NCI-H69 (cell line): ENCODE measurements at regions not wholly inside any gene's neighbourhood (a gene's known extent, or its start where the extent isn't known, plus 50 kb on each side); places are given as distances from the start of the nearest gene placed in this dataset.
"Not testable (repeated sequence)": the region's sequence is repeated elsewhere in the genome, so short reads cannot be mapped to it uniquely, and the experiment has no call there.

Source experiments
- DNase-seq: peaks from one replicate; lab custom pipeline; 2025; lab: John Stamatoyannopoulos, UW

DNA sequence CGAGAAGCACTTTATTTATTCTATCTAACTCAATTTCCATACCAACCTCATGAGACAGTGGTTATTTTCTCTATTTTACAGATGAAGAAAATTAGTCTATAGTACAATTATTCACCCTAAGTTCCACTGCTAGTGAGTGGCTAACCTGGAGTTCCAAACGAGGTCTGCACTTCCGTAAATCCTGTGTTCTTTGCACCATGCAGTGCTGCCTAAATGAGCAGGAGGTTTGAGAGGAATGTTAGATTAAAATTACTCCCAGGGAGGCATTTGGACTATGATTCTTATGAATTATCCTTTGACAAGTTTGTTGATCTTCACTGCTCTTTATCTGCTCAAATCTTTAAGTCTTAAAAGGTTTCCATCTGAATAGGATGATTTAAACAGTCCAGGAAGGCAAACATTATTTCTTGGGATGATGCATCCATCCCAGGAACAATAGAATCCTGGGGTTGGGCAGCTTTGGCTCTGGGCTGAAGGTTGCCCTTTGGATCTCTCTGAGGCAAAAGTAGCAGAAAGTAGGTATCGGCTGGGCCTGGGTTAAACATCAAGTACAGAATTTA is 400.8 kb downstream of the REEP3 start:
- peak; percentile 19 for DNase-seq

DNA sequence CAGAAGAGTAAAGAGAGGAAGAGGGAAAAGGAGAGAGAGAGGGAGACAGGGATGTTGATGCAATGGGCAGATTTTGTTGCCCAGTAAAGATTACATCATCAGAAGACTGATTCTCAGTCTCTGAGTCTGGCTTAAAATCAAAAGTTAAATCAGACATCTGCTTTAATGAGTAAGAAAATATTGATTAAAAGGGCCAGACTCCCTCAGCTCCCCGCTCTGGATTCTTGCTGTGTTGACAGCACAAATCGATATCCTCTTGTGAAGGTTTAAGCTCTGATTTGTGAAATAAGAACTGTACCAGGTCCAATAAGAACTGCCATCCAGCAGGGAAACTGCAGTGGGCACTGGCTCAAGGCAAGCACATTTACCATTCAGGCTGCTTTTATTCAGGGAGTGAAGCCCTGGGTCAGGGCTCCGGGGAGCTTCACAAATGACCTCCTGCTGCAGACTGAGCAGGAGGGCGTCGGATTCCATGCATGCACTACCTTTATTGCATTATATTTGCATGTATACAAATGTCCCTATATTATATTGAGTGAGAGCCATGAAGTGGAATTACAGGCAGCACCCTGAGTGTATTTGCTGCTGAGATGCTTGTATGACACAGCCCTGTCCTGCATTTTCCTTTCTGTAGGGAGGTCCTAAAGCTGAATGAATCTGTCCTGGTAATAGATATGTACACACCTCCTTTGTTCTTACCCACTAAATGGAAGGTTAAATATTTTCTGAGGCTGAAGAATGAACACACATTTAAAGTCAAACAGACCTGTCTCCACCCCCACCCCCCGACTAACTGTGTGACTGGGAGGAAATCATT is 401.5 kb downstream of the REEP3 start:
- peak; percentile 74 for DNase-seq

DNA sequence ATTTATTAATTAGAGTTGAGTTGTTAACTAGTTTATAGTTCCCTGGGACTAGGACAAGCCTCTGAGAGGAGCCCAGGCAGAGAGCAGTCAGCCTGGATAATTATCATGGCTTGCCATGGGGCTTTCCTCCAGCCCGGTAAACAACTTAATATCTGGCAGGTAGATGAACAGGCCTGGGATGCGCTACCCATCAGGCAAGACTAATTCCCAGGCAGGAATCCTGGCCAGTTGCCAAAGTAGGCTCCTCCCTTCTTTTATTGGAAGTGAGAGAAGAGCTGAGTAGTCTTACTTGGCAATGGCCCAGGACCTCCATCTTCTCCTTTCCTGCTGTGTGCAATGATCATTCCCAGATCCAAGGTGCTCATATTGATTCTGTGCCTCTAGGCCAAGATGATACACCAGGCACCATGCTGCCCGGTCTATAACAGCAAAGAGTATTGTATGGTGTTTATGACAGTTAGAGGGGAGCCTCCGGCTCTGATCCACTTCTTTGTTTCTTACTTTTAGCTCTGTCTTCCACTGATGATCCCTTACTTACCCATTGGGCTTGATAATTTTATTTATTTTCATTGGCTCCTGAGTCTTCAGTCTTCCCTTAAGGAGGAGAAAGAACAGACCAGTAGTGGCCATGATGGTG is 408.7 kb downstream of the REEP3 start:
- DNase-seq = peak; percentile 88

DNA sequence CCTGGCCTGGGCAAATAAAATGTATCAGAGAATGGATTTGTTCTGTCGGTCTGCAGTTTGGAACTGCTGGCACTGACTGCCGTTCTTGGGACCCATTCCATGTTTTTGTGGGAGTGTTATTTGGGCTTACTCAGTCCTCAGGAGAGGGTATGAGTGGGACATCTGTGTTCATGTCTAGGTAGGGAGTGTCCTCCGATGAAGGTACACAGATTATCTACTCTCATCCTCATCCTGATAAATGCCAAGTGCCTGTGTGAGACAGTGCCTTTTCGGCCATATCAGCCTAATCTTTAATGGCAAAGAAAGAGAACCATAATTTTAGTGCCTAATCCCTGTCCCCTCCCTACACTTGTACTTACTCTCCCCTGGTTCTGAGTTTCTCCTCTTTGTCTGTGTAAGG is 409.4 kb downstream of the REEP3 start:
- no peak for DNase-seq

DNA sequence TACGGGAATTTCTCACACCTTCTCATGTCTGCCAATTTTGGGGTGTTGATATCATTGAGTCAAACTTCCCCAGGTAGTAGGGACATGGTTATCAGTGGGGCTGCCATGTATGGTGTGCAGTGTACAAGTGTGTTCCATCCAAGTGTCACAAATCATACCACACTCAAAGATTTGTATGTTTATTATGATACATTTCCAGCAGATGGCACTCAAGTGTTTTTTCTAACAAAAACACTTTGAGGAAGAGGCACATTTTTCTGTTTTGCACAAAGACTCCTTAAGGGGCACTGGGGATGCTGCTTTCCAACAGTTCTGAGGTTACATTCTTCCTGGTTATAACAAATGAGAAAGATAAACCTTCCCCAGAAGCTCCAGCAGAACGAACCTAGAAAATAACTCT is 414.5 kb downstream of the REEP3 start:
- no peak for DNase-seq

DNA sequence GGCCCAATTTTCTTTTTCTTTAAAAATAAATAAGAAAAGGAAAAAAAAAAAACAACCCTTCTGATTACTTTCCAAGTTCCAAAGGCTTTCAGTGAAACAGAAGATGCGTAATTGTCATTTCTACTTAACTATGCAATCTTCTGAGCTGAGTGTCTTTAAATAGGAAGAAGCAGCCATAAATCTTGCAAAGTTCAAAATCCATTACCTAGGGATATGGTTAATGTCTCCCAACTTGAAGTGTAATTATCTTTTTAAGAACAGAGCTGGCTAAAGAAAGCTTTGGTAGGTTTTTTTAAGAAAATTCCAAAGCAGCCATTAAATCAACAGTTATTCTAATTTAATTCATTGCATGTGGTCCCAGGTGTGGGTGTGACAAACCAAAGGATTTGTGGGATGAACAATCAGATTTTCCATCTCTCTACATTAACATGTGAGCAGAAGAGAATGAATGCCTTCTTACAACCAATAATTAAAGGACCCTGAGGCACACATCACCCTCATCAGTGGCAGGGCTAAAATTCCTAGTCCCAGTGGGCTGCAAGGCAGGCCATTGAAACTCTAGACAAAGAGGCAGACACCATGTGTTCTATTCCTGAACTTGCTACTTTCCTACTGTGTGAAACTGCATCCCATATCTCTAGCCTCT is 419.2 kb downstream of the REEP3 start:
- DNase-seq = no peak

DNA sequence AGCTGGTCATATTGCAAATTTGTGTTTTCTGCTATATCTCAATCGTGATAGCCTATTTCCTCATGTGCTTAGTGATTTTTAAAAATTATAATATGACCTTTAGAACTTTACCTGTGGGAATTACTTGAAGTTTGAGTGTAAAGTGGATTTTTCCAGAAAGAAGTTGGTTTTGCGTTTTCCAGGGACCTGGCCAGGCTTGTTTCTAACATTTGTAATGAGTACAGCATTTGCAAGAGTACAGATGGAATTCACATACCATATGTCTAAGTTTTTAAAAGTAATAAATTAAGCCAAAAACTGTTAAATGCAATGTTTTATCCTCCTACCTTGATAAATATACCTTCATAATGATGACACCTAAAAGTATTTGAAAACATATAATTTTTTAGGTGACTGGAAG is 443.2 kb downstream of the REEP3 start:
- no peak for DNase-seq

DNA sequence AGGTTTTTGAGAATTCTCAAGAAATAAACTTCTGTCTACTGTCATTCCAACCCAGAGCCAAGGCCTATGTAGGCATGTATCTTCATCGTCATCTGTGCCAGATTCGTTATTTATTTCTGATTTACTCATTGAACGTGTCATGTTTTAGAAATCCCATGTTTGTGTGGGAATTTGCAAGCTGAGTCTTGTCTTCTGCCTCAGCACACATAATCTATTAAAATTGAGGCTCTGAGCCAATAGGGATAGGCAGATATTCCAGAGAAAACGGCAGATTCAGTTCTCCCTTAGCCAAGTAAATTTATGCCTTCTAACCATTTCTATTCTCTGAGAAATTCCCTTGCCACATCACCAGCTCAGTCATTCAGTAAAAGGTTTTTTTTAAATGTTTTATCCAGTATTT is 444.6 kb downstream of the REEP3 start:
- DNase-seq = no peak

DNA sequence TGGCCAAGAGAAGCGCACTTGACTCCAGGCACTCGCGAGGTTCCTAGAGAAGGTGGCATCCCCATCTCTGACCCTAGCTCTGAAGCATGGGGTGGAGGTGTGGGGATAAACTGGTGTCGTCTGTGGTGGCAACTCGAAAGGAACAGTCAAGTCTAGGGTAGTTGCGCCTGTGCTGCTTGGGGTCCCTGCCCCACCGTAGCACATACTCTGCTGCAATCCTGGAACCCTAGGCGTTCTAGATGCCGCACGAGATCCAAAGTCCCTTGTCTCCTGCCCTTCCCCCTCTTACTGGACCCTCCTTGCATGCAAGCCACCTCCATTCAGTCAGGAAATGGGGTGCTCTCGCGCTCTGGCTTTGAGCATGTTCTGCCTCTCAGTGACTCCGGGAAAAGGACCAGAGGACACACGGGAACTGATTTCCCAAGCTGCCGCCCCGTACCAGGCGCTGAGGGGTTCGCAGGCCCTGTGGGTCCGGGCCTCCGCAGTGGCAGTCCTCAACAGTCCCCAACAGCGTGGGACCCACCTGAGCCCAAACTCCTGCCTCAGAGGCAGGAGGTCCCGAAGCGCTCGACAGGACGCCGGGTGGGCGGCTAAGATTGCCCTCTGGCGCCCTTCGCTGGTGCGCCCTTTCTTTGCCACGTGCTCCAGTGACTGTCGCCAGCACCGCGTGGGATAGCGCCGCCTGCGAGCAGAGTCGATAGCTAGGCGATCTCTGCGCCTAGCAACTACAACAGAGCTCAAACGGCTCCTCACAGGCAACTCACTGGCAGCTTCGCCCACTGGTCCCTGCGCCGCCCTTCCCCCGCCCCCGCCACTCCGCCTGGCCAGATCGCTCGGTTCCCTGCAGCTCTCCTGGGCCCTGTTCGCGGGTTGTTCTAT is 452.0 kb downstream of the REEP3 start:
- no peak for DNase-seq

DNA sequence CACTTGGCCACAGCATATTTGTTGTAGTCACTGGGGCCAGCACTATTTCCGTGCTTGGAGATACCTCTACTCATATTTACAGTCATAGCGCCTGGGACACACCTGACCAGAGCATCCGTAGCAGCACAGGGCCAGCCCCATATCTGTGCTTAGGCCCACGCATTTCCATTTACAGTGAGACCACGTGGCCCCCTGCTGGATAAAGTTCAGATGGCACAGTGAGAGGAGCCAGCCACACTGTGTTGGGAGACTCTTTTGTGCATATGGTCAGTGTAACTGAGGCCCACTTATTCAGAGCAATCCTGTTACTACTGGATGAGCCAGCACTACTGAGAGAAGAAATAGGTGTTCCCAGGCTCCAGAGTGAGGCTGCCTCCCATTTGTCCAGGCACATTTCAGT is 455.3 kb downstream of the REEP3 start:
- peak; percentile 35 for DNase-seq

DNA sequence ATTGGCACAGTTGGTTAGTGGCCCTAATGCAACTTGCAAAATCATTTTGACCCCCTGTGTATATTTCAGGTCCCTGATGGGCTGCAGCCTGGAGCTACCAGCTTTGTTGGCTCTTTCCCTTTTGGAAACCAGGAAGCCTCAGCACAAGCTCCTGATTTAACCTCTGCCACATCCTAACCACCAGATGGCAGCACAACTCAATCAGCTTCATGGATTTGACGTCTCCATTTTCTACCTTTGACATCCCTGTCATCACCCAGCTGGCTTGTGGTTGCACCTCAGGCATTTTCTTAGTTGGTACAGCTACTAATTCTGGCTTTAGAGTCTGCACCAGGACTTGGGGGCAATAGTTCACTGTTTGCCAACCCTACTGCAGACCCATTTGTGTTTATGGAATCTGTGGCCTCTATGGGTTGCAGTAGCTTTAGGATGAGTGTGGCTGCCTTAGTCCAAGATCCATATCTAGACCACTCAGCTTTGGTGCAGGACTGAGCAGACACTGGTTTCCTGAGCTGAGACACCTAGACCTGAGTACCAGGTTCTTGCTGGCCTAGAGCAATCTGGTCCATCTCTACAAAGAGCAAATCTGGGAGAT is 456.2 kb downstream of the REEP3 start:
- peak; percentile 46 for DNase-seq

DNA sequence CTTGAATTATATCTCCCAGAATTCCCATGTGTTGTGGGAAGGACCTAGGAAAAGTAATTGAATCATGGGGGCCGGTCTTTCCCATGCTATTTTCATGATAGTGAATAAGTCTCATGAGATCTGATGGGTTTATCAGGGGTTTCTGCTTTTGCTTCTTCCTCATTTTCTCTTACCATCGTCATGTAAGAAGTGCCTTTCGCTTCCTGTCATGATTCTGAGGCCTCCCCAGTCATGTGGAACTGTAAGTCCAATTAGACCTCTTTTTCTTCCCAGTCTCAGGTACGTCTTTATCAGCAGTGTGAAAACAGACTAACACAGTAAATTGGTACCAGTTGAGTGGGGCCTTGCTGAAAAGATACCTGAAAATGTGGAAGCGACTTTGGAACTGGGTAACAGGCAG is 459.7 kb downstream of the REEP3 start:
- DNase-seq = not testable (repeated sequence)

DNA sequence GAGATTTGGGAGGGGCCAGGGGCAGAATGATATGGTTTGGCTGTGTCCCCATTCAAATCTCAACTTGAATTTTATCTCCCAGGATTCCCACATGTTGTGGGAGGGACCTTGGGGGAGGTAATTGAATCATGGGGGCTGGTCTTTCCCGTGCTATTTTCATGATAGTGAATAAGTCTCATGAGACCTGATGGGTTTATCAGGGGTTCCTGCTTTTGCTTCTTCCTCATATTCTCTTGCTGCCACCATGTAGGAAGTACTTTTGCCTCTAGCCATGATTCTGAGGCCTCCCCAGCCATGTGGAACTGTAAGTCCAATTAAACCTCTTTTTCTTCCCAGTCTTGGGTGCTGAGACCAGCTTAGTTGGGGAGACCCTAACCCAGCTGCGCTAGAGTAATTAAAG is 462.9 kb downstream of the REEP3 start:
- not testable (repeated sequence) for DNase-seq

DNA sequence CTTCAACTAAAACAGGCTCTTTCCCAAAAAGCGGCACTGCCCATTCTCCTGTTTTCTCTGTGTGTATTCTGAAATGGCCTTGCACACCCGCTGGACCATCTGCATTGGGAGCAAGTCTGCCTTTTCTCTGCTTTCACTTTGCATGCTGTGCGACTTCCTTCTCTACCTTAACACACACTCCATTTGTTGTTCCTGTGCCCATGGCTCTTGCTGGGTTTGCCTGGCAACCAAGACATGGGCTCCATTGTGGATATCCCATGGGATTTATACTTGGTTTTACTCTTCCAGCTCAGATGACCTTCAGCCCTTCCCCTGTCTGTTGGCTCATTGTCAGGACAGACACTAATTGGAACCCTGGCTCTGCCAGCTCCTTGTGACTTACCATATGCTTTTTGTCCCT is 465.3 kb downstream of the REEP3 start:
- DNase-seq = no peak

DNA sequence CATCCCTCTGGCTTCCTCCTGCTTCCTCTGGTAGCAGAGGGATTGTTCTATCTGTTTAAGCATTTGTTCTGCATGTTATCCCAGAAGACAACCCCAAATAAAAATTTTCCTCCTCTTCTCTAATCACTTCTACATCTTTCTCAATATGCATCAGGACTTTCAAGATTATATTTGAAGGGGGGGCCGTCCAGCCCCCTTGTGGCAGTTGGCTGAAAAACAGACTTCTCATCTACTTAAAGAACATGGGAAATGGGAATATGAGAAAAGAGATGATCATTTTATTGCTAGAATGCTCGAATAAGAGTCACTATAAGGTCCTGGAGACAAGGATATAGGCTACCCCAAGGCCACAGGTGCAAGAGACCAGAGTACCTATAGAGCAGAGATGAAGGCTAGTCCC is 466.0 kb downstream of the REEP3 start:
- DNase-seq = no peak

DNA sequence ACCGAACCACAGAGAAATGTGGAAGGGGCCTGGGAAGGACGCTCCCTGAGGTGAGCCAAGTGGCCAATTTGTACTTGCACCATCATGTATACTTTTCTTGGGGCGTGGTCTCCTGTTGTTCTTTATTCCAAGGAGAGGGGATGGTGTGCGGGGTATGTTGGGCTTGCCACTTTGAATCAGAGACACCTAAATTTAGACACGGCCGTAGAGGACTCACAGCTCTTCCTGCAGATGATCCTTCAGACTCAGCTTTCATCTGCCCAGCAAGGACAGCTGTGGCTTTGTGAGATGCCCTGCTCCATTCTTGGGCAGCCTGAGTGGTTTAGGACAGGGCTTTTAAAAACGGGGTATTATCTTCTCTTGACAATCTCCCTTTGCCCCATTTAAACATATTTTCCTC is 473.2 kb downstream of the REEP3 start:
- DNase-seq = no peak

DNA sequence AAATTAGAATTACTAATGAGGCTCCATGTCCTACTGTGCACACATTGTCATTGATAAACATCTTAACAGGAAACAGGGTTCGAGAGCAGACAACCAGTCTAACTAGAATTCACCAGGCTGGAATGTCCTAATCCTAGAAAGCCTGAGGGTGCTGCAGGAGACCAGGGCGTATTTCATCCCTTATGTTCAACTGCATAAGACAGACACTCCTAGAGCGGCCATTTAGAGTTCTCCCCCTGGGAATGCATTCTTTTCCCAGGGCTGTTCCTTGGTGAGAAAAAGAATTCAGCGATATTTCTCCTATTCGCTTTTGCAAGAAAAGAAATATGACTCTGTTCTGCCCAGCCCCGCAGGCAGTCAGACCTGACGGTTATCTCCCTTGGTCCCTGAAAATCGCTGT is 486.0 kb downstream of the REEP3 start:
- DNase-seq = no peak

DNA sequence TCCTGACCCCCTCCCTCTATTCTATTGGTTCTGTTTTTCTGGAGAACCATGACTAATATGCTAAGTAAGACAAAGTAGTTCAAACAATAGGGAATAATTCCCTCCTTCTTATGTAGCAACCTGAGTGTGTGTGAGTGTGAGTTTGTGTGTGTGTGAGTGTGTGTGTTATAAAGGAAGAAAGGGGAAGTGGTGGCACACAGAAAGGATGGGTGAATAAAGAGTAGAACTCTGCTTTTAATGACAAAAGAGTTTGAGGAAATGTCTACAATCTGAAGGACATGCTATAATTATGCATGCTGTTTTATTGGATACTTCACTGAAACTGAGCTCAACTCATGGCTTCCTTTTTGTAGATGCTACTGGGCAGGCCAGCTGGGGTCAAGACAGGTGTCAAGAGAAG is 489.5 kb downstream of the REEP3 start:
- no peak for DNase-seq

DNA sequence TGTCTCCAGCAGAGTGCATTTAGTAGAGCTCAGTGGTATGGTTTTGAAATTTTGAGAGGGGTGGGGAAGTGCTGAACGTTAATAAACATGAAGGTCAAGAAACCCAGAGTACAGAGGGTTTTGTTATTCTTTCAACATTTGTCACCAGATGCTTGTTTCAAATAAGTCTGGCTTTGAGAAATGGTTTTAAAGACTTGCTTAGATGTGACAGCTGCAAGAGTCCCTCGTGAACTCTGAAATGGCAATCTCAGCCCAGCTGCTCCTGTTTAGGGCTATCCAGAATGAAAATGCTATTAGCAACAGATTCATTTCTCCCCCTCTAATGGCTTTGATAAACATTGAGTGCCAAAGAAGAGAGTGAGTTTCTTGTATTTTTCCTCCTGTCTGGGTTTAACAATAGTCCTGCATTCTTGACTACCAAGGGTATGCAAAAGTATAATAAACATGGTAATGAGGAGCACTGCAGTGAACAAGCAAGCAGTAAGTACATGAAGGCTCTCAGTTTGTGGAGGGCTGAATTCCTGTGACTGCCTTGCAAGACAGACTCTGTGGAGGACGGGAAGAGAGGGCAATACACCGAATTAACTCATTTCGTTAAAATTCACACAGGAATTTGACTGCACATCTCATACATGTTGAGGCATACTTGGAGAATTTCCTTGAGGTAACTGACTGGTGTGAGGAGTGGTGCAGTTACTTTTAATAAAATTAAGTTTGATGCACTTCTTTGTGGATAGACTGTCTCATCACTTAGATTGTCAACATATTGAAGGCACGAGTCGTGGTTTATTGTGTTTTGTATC is 490.9 kb downstream of the REEP3 start:
- no peak for DNase-seq

DNA sequence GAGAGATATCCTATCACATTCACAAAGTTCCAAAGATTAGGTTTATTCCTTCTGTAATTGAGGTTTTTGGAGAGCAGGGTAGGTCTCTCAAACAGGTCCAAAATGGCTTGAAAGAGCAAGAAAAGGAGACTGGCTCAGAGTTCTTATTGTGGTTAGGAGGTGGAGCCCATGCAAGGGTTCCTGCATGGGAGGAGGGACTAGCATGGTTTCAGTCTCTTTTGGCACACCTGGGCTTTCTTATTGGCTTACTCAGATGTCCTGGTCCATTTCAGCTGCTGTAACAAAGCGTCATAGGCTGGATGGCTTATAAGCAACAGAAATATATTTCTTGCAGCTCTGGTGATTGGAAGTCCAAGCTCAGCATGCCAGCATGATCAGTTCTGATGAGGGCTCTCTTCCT is 493.1 kb downstream of the REEP3 start:
- DNase-seq = no peak
